ENCODE measurements at regions not wholly inside any gene's neighbourhood (a gene's known extent, or its start where the extent isn't known, plus 50 kb on each side); places are given as distances from the start of the nearest gene placed in this dataset.

GRCh38 chr18:78619854-78620253 lies 359.8 kb upstream of the SALL3 start:
- no peak for DNase-seq
- intact Hi-C loops (cut with DNase I; ENCODE audit: low total_unique reads) = loop anchor here (5.0 kb wide), 1 partner anchor 48 kb away; no protein-coding TSS in a partner anchor
- Histone ChIP-seq H3K9me3 (peaks cover 0 to 21% (median 7%) of the 10 kb centered on the region in 4 donors), H3K36me3 (no peaks in the 10 kb centered on the region), H3K27me3 (peaks cover 0 to 36% (median 5%) of the 10 kb centered on the region in 3 donors), H3K4me3 (no peak overlapping the region), H3K27ac (no peak overlapping the region), H3K4me1 (no peaks in the 10 kb centered on the region)
- no peak for TF ChIP-seq POLR2A (IDR thresholded peaks at IDR 0.05)
- TF ChIP-seq CTCF (IDR thresholded peaks at IDR 0.05) = no peak
- no peak for TF ChIP-seq EP300 (IDR thresholded peaks at IDR 0.05)
- TF ChIP-seq POLR2AphosphoS5 (IDR thresholded peaks at IDR 0.05) = no peak
- WGBS, 5 donors = 61 to 67% (median 65%) methylated on average over 12 to 13 of the region's 13 CpGs

DNA sequence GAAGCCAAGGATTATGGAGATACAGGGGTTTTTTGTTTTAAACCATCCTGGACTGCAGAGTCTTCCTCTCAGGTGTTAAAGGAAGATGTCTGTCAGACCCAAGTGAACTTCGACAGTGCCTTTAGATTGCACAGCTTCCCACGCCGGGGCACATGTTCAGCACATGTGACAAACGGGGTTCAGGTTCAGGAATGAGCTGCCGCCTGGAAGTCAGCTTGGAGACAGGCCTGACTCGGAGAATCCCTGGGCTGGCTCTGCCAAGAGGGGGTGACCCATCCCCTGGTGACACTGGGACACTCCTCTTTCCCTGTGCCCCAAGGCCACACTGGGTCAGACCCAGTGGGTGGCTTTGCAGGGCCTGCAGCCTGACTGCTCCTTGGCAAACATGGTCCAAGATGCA lies 359.3 kb upstream of the SALL3 start:
- 83 to 95% (median 92%) methylated on average over 6 of the region's 6 CpGs for WGBS, 5 donors
- TF ChIP-seq POLR2A (IDR thresholded peaks at IDR 0.05) (no peak), EP300 (IDR thresholded peaks at IDR 0.05) (no peak), CTCF (IDR thresholded peaks at IDR 0.05) (no peak), POLR2AphosphoS5 (IDR thresholded peaks at IDR 0.05) (no peak)
- Histone ChIP-seq H3K36me3 (no peaks in the 10 kb centered on the region), H3K4me1 (no peaks in the 10 kb centered on the region), H3K27ac (no peak overlapping the region), H3K9me3 (peaks cover 0 to 21% (median 7%) of the 10 kb centered on the region in 4 donors), H3K4me3 (no peak overlapping the region), H3K27me3 (peaks cover 0 to 40% (median 6%) of the 10 kb centered on the region in 3 donors)
- no peak for DNase-seq
- intact Hi-C loops (cut with DNase I; ENCODE audit: low total_unique reads) = loop anchor here (5.0 kb wide), 1 partner anchor 48 kb away; no protein-coding TSS in a partner anchor

- TF ChIP-seq POLR2A (IDR thresholded peaks at IDR 0.05) (no peak), POLR2AphosphoS5 (IDR thresholded peaks at IDR 0.05) (no peak), EP300 (IDR thresholded peaks at IDR 0.05) (no peak)
- 82 to 95% (median 92%) methylated on average over 8 to 9 of the region's 9 CpGs for WGBS, 5 donors
- H3K9me3 ChIP-seq = peaks cover 0 to 16% (median 7%) of the 10 kb centered on the region in 4 donors
- DNase-seq = no peak
- peaks cover 0 to 47% (median 6%) of the 10 kb centered on the region in 3 donors for H3K27me3 ChIP-seq
- H3K36me3 ChIP-seq = no peaks in the 10 kb centered on the region
- no peak overlapping the region for H3K27ac ChIP-seq
- no peak overlapping the region for H3K4me3 ChIP-seq
- intact Hi-C loops (cut with DNase I; ENCODE audit: low total_unique reads) = loop anchor here (5.0 kb wide), 1 partner anchor 49 kb away; no protein-coding TSS in a partner anchor
- H3K4me1 ChIP-seq = no peaks in the 10 kb centered on the region
These were observed 358.4 kb upstream of the SALL3 start for GRCh38 chr18:78621141-78621755.

GRCh38 chr18:78622251-78622906 lies 357.2 kb upstream of the SALL3 start:
- no peak for DNase-seq
- intact Hi-C loops (cut with DNase I; ENCODE audit: low total_unique reads) = loop anchor here (5.0 kb wide), 1 partner anchor 50 kb away; no protein-coding TSS in a partner anchor
- H3K27ac ChIP-seq = no peak overlapping the region
- H3K4me3 ChIP-seq = no peak overlapping the region
- TF ChIP-seq POLR2AphosphoS5 (IDR thresholded peaks at IDR 0.05) (no peak), CTCF (IDR thresholded peaks at IDR 0.05) (no peak), EP300 (IDR thresholded peaks at IDR 0.05) (no peak), POLR2A (IDR thresholded peaks at IDR 0.05) (no peak)
- 78 to 91% (median 81%) methylated on average over 11 of the region's 11 CpGs for WGBS, 5 donors
- no peaks in the 10 kb centered on the region for H3K36me3 ChIP-seq
- no peaks in the 10 kb centered on the region for H3K4me1 ChIP-seq
- peaks cover 0 to 14% (median 3%) of the 10 kb centered on the region in 4 donors for H3K9me3 ChIP-seq
- H3K27me3 ChIP-seq = peaks cover 0 to 48% (median 6%) of the 10 kb centered on the region in 3 donors
